ENCODE measurements at regions not wholly inside any gene's neighbourhood (a gene's known extent, or its start where the extent isn't known, plus 50 kb on each side); places are given as distances from the start of the nearest gene placed in this dataset.

GRCh38 chr2:40033781-40034180, 254.7 kb upstream of the THUMPD2 start:
- no peak for TF ChIP-seq POLR2AphosphoS5 (IDR thresholded peaks at IDR 0.05)
- TF ChIP-seq CTCF (IDR thresholded peaks at IDR 0.05), result no peak
- no peak for TF ChIP-seq POLR2A (IDR thresholded peaks at IDR 0.05)

All from suprapubic skin (tissue), 4 donors.